Caco-2 (cell line): ENCODE measurements at regions not wholly inside any gene's neighbourhood (a gene's known extent, or its start where the extent isn't known, plus 50 kb on each side); places are given as distances from the start of the nearest gene placed in this dataset.

Source experiments
- BruUV-seq: library from RNA; stranded (reverse); fragments of 400-500 nt; replicated peaks from 2 replicates; lab custom pipeline; 2021; lab: Mats Ljungman, UMichigan
- CTCF ChIA-PET: fragments of 300-600 bp; sonication (Branson Sonifier 250); formaldehyde crosslinking; loops from one replicate; lab custom pipeline; 2022; ENCODE audit warnings: antibody characterized with exemption; lab: Charles Lee
- POLR2A ChIA-PET: fragments of 300-600 bp; sonication (Branson Sonifier 250); formaldehyde crosslinking; loops from one replicate; lab custom pipeline; 2022; ENCODE audit warnings: antibody characterized with exemption; lab: Charles Lee
- DNase-seq, 2 experiments: peaks; one replicate each; pipeline versions ENCODE4 v3.0.0 to v3.0.0-alpha.2; 2020 to 2022
- H3K27me3 ChIP-seq: replicated peaks from 2 replicates; pipeline ENCODE4 v1.6.0; 2011; ENCODE audit warnings: low read length; ENCODE audit not compliant: control insufficient read depth, insufficient read depth
- H3K36me3 ChIP-seq: 2 replicates; pipeline ENCODE4 v1.5.1; 2011; ENCODE audit warnings: low read length; ENCODE audit not compliant: control insufficient read depth, insufficient read depth
- H3K4me1 ChIP-seq: fragments of 250-450 bp; sonication (Bioruptor Pico); 2 replicates; pipeline ENCODE4 v1.5.1; 2020; ENCODE audit warnings: mild to moderate bottlenecking
- H3K4me3 ChIP-seq: 2 replicates; pipeline ENCODE4 v1.5.1; 2011; ENCODE audit warnings: low read depth, mild to moderate bottlenecking, control low read depth, low read length
- H3K9me3 ChIP-seq: fragments of 250-450 bp; sonication (Bioruptor Pico); 2 replicates; pipeline ENCODE4 v1.5.1; 2020; ENCODE audit warnings: mild to moderate bottlenecking, moderate library complexity
- H3K27ac Mint-ChIP-seq: one replicate; pipeline ENCODE4 v1.8.0; 2022; ENCODE audit warnings: mixed read lengths; ENCODE audit not compliant: unreplicated experiment
- H3K27me3 Mint-ChIP-seq: one replicate; pipeline ENCODE4 v1.8.0; 2022; ENCODE audit warnings: mixed read lengths; ENCODE audit not compliant: insufficient read depth, unreplicated experiment
- H3K36me3 Mint-ChIP-seq: one replicate; pipeline ENCODE4 v1.8.0; 2022; ENCODE audit warnings: mild to moderate bottlenecking, mixed read lengths; ENCODE audit not compliant: insufficient read depth, unreplicated experiment
- H3K4me1 Mint-ChIP-seq: one replicate; pipeline ENCODE4 v1.8.0; 2022; ENCODE audit warnings: low read depth, mixed read lengths; ENCODE audit not compliant: unreplicated experiment
- H3K4me3 Mint-ChIP-seq: one replicate; pipeline ENCODE4 v1.8.0; 2022; ENCODE audit warnings: mild to moderate bottlenecking, moderate library complexity, mixed read lengths; ENCODE audit not compliant: unreplicated experiment
- H3K9me3 Mint-ChIP-seq: one replicate; pipeline ENCODE4 v1.8.0; 2022; ENCODE audit warnings: mixed read lengths; ENCODE audit not compliant: unreplicated experiment
- CTCF ChIP-seq, 2 experiments: fragments of 200-600 bp in 1 of 2; IDR thresholded peaks; 1 replicate in 1 of 2; 2 replicates in 1 of 2; pipeline versions ENCODE4 v1.5.1 to v1.8.0; 2011 to 2022; ENCODE audit warnings: antibody characterized with exemption in 1 of 2, control low read depth in 1 of 2, inconsistent platforms in 1 of 2, low read depth in 1 of 2, low read length in 1 of 2, mild to moderate bottlenecking in 1 of 2, moderate library complexity in 1 of 2; ENCODE audit not compliant: insufficient read depth in 1 of 2, severe bottlenecking in 1 of 2, unreplicated experiment in 1 of 2
- intact Hi-C: fragments of 100-400 bp; cut with micrococcal nuclease; formaldehyde crosslinking; loops from one replicate; pipeline ENCODE4 v1.10.0; 2022; ENCODE audit not compliant: unreplicated experiment

DNA sequence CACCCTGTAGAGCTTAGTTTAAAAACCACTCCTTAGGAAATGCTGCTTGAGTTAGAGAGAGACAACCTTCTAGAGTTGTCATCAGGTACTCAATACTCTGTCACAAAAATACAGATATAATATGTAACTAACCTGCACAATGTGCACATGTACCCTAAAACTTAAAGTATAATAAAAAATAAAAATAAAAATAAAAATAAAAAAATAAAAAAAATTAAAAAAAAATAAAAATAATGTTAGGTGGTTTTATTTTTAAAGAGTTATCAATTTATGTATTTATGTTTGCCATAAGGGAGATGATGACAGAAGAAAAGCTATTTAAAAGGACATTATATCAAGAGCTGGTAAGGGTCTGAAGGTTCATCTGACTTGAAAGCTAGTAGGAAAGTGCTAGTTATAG, 397.9 kb downstream of the TMA16 start:
- Mint-ChIP-seq H3K4me1 (no peaks in the 10 kb centered on the region), H3K9me3 (peaks cover 11% of the 10 kb centered on the region), H3K4me3 (no peak overlapping the region), H3K27ac (no peak overlapping the region), H3K27me3 (peaks cover 2% of the 10 kb centered on the region), H3K36me3 (no peaks in the 10 kb centered on the region)
- intact Hi-C loops: no loop called here
- no peaks in the 10 kb centered on the region; the same call in 1 of the 2 replicates for H3K9me3 ChIP-seq
- BruUV-seq: no TSS peak
- H3K4me3 ChIP-seq: no peak overlapping the region
- ChIA-PET CTCF (no interaction called here), POLR2A (no interaction called here)
- TF ChIP-seq CTCF (IDR thresholded peaks at IDR 0.05; ENCODE audit: insufficient read depth in 1 of 2, low read depth in 1 of 2, low read length in 1 of 2, severe bottlenecking in 1 of 2, unreplicated experiment in 1 of 2): no peak
- H3K36me3 ChIP-seq: no peaks in the 10 kb centered on the region
- no peaks in the 10 kb centered on the region for H3K27me3 ChIP-seq
- H3K4me1 ChIP-seq: no peaks in the 10 kb centered on the region
- DNase-seq: no peak

GRCh38 chr4:163895378-163896005, 401.0 kb downstream of the TMA16 start:
- no TSS peak for BruUV-seq
- Histone ChIP-seq H3K36me3 (no peaks in the 10 kb centered on the region), H3K4me1 (no peaks in the 10 kb centered on the region), H3K27me3 (no peaks in the 10 kb centered on the region), H3K4me3 (no peak overlapping the region), H3K9me3 (no peaks in the 10 kb centered on the region; the same call in 1 of the 2 replicates)
- H3K9me3 Mint-ChIP-seq: peaks cover 14% of the 10 kb centered on the region
- no peak for TF ChIP-seq CTCF (IDR thresholded peaks at IDR 0.05; ENCODE audit: insufficient read depth in 1 of 2, low read depth in 1 of 2, low read length in 1 of 2, severe bottlenecking in 1 of 2, unreplicated experiment in 1 of 2)
- no peaks in the 10 kb centered on the region for H3K4me1 Mint-ChIP-seq
- intact Hi-C loops: no loop called here
- H3K4me3 Mint-ChIP-seq: no peak overlapping the region
- CTCF ChIA-PET: no interaction called here
- H3K27ac Mint-ChIP-seq: no peak overlapping the region
- no peaks in the 10 kb centered on the region for H3K27me3 Mint-ChIP-seq
- no peaks in the 10 kb centered on the region for H3K36me3 Mint-ChIP-seq
- DNase-seq: no peak
- POLR2A ChIA-PET: no interaction called here

GRCh38 chr4:163901319-163901718, 406.8 kb downstream of the TMA16 start:
- POLR2A ChIA-PET: no interaction called here
- peaks cover 14% of the 10 kb centered on the region for H3K9me3 Mint-ChIP-seq

More at GRCh38 chr4:163901319-163901718, 406.8 kb downstream of the TMA16 start:
- CTCF ChIA-PET: no interaction called here
- H3K4me3 ChIP-seq: no peak overlapping the region
- intact Hi-C loops: no loop called here
- Mint-ChIP-seq H3K36me3 (no peaks in the 10 kb centered on the region), H3K4me1 (no peaks in the 10 kb centered on the region), H3K4me3 (no peak overlapping the region), H3K27me3 (no peaks in the 10 kb centered on the region), H3K27ac (no peak overlapping the region)
- no peaks in the 10 kb centered on the region for H3K9me3 ChIP-seq
- no peak for TF ChIP-seq CTCF (IDR thresholded peaks at IDR 0.05; ENCODE audit: insufficient read depth in 1 of 2, low read depth in 1 of 2, low read length in 1 of 2, severe bottlenecking in 1 of 2, unreplicated experiment in 1 of 2)
- no peaks in the 10 kb centered on the region for H3K36me3 ChIP-seq
- H3K4me1 ChIP-seq: no peaks in the 10 kb centered on the region
- no peaks in the 10 kb centered on the region for H3K27me3 ChIP-seq
- no peak for DNase-seq
- no TSS peak for BruUV-seq
